HG02884 (cell line): ENCODE measurements at regions not wholly inside any gene's neighbourhood (a gene's known extent, or its start where the extent isn't known, plus 50 kb on each side); places are given as distances from the start of the nearest gene placed in this dataset.

Experiments
- ATAC-seq: cut with Tn5 transposase; IDR thresholded peaks from one replicate; pipeline ENCODE4 v1.9.1; 2021; ENCODE audit warnings: mild to moderate bottlenecking, moderate library complexity; ENCODE audit not compliant: unreplicated experiment

DNA sequence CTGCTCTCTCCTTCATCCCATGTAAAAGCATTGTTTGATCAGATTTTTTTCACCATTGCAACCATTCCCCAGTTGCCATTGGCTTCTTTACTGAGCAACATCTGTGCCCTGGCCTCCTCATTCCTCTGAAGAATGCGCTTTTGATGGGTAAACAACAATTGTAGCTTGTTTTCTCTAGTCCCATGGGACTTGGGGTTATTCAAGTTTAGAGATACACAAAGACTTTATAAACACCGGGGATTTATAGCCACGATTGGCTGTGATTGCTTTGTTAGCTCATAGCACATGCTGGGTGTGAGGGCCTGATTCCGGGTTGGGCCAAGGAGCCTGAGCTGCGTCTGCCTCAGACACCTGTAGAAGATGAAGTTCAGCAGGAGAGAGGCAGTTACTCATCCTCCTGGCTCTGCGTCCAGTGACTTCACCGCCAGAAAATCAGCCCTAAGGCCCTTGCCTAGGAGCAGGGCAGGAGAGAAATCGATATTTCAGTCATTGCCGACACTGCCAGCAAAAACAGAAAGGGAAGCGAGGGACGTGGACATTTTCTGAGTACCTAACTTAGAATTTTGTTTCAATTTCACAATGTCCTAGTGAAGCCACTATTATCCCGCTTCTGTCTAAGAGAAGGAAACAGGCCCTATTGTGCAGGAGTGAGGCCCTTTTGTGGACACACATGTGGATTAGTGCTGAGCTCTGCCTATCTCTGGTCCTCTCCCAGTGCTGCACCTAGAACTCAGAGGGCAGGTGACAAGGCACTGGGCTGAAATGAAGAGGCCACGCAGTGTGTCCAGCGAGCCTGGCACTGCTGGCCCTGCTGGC is 159.8 kb upstream of the USP24 start:
- no peak for ATAC-seq

DNA sequence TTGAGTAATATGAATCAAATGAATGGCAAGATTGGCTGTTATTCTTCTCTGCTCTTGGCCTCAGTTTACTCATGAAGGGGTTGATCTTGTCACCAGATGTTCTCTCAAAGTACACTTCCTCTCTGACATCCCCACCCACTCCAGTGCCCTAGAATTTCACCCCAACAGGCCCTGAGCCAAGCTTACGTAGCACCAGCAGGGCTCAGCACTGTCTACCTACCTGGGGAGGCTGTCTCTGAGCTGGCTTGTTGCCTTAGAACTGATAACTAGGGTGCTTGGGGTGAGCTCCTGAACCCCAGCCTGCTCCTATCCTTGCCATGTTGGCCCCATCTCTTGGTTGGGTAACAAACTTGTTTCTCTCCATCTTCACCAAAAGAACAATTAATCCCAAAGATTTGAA is 159.1 kb upstream of the USP24 start:
- ATAC-seq = no peak

DNA sequence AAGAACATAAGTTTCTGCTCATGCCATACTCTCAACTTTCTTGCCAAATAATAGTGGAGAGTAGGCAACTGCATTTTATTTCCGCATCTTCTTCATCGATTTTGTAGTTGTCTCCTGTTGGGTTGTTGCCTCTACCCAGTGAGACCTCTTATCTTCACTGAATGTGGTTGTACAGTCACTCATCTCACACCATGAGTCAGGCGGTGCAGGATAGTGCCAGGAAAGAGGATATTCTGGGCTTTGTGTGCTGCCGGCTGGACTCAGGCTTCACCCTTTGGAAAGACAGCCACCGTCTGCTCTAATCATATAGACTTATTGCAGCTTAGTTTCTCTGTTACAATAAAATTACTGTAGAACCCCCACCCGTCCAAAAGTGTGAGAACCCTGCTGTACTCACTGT is 154.3 kb upstream of the USP24 start:
- ATAC-seq = no peak

DNA sequence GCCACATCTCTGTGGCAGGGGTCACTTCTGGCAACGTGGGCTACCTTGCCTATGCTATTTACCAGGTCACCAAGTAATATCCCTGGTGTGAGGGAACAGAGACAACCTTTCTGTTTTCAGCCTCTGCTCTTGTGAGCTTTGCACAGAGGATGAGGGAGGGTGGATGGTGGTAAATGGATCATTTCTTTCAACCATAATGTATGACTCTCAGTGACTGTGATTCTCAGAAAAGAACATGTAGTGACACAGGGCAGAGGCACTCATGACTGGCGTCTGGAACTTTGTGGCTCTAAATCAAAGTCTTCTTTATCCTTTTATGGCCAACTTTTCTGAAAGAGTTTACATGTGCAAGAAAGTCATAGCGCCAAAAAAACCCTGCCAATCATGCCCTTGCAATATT is 153.5 kb upstream of the USP24 start:
- no peak for ATAC-seq

DNA sequence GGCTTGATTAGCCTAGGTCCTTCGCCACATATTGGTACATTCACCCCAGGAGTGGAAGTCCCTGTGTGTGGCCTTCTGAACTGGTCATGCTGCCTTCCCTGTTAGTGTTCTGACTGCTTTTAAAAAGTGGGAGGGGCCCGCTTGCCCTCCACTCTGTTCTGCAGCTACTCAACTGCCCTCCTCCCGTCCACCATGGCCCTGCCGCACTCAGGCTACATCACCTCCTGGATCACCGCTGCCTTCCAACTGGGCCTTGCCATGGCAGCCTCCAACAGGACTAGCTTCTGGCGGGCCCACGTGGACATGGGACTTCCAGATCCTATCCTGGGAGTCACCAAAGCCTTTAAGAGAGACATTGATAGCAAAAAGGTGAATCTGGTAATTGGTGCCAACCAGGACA is 152.1 kb upstream of the USP24 start:
- ATAC-seq = no peak

DNA sequence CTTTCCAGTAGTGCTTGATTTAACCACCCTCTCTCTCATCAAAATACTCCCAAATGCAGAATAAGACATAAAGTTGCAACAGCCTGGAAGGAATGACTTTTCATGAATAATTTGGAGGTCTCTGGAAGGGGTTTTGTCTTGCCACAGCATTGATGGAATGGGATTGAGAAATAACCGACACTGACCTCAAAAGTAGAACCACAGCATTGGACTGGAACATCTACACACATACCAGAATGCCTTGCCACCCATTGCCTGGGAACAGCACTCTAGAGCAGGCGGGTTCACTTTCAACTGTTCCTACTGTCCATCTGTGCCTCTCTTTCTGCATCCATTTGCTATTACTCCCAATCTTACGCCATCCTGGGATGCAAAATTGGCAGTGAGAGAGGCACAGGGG is 149.1 kb upstream of the USP24 start:
- ATAC-seq = no peak

DNA sequence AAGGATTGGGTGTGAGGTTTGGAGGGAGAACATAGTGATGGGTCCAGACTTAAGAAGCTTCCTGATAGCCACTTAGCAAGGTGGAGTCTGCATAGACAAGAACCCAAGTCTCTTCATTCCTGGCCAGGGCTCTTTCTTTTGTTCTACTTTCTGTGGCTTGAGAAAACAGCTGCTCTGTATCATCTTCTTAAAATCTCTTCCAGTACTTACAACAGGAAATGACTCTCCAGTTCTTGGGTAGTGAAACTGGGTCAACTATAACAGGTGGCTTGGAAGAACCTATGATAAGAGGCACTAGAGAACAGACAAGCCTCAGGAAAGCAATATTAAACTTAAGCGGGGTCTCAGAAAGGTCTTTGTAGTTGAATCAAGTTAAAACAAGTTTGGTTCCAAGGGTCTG is 148.1 kb upstream of the USP24 start:
- ATAC-seq = no peak

DNA sequence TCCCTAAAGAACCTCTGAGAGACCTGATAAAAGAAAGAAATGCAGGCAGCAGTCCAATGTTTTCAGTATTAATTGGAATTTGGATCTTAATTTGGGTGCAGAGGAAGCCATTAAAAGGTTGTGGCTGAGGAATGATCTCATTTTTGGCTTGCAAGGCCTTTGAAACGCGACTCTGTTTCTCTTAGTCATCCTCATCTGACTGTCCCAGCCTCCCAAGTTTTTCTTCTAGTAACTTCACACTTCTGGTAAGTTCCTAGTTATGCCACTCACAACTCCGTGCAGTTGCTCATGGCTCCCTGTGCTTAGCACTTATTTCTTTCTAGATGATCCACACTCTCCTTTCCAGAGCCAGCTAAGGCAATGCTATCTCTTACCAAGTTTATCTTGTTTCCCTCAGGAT is 147.4 kb upstream of the USP24 start:
- no peak for ATAC-seq

DNA sequence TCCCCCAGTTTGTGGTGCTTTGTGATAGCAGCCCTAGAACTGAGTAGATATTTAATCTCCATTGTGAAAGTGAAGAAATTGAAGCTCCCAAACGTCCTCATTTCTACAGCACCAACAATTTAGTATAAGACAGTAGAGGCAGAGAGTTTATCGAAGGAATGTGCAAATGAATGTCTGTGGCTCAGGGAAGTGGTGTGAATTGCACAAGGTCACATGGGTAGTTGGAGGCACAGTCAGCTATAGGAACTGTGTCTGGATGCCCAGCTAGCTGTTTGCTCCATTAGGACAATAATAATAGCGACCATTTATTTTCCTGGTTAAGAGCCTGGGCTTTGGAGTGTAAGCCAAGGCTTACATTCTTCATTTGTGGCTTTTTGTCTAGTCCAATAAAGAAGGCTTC is 144.4 kb upstream of the USP24 start:
- no peak for ATAC-seq

DNA sequence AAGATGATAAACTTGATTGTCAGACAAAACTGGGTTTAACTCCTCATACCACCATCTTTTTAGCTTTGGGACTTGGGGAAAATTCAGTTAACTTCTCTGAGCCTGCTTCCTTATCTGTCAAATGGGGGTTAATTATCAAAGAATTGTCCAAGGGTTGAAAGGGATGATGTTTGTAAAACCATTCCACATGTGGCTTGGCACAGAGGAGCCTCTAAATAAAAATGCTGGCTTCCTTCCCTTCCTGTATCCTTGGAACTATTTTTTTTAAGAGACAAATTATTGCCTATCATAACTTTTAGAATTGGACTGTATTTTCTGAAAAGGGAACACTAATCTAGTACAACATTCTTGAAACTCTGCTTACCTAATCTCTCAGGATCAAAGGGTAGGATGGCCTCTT is 143.4 kb upstream of the USP24 start:
- no peak for ATAC-seq

DNA sequence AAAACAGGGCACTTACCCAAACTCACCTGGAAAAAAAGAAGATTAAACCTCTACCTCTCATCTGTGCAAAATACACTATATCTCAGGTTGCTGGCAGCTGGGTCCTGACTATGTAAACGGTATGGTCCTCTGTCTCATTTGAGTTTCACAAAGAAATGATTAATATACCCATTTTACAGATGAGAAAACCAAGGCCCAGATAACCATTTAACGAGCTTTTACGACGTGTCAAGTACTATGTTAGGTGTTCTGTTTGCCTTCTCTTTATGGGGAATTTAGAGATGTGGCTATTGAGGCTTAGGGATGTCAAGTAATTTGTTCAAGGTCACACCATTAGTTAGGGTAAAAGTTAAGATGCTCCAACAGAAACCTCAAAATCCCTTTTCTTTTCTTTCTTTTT is 140.4 kb upstream of the USP24 start:
- ATAC-seq = no peak

DNA sequence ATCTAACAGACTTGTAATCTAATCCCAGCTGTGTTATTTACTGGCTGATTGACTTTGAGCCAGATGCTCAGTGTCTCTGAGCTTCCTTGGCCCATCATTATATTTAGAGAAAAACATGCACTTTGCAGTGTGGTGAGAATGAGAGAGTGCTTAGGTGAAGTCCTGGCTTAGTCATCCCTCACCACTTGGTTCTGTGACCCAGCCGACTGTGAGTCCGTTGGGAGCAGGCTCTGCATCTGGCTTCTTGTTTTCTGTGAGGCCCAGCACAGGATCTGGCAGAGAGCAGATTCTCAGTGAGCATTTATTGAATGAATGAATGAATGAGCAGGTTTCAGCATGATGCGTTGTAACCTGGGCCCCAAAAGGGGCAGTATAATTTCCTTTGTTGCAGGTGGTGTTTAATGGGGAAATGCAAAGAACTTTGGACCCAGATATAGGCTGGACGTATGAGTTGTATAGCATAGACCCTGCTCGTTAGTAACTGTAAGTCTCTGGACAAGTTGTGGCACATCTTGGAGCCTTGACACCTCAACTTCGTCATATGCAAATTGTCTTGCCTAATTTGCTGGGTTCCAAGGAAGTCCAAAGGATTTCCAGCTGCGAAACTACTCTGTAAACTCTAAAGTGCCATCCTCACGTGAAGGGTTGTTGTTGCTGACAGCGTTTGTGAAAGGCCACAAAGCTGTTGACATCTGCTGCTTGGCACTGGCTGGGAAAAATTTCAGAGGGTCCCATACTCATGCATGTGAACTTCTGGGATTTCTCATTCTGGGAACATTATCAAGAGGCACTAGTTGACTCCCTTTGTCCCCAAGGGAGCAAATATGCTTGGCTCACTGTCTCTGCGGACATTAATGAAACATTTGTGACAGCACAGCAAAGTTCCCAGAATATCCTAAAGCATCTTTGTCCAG is 138.8 kb upstream of the USP24 start:
- ATAC-seq = no peak

DNA sequence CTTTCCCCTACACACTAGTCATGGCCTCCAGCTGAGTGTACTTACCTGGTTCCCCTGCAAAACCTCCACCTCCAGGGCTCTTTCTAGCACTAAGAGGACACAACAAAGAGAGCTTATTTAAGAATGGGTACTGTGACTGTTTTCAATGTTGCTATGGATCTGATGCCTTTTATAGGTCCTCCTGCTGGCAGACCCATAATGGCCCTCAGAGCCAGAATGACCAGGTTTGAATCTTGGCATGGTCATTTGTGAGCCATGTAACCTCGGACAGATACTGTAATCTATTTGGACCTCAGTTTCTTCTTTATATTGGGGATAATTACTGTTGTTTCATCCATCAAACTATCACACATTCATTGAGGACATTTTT is 137.6 kb upstream of the USP24 start:
- ATAC-seq = no peak

DNA sequence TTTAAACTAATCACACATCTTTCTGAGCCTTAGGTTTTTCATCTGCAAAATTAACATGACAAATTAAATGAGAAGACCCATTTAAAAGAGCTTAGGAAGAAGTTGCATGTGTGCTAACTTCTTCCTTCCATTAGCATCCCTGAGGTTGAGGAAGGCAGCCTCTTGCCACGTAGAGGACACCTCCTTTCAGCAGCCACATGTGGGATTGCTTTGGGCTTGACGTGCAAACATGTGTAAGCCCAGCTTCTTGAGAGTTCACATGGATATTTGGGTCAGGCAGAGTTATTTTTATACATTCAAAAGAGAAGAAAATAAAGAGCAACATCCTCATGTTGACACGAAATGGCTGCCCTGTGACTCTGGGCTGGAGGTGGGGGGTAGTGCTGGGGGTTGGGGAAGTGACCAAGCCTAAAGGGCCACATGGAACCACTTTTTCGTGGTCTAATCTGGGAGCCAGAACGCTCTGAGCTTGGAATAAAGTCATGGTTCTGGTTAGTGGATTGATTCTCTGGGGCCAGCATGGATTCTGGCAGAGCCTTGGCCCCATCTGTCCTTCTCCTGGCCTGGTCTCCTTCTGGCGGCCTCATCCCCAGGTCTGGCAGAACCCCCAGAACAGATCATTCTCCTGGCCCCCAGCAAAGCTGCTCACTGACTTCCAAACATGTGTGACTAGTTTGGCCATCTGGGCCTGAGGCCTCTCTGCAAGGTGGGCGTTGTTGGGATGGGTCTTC is 137.1 kb upstream of the USP24 start:
- no peak for ATAC-seq

DNA sequence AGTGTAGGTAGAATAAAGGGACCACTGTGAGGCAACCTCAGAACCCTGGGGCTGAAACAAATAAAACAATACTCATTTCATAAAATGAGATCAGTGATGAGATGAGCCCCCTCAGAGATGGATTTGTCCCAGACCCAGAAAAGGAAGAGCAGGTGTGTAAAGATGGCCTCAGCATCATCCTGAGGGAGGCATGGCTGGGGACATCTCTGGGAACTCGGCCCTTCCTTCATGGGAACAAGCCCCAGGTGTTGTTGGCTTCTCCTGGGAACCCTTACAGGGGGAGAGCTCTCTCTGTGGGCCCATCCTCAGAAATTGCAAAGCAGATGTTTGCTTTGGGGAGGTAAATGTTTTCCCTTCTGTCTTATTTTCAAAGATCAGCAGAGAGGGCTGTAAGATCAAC is 133.2 kb upstream of the USP24 start:
- ATAC-seq = no peak

DNA sequence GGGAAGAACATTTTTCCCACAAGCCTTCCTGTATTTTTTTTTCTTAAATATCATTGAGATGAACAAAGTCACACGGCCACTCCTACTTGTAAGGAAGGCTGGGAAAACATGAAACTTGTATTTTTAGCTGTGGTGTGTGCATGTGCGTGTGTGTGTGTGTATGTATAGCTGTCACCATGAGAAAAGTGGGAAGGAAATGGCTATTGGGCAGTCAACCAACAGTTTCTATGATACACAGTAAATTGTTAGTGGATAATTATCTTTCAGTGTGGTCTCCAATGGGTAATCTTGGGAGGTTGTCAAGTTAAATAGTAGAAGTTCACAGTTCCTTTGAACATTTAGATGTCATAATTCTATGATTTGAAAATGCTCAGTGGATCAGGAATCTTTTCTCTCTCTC is 132.7 kb upstream of the USP24 start:
- no peak for ATAC-seq

DNA sequence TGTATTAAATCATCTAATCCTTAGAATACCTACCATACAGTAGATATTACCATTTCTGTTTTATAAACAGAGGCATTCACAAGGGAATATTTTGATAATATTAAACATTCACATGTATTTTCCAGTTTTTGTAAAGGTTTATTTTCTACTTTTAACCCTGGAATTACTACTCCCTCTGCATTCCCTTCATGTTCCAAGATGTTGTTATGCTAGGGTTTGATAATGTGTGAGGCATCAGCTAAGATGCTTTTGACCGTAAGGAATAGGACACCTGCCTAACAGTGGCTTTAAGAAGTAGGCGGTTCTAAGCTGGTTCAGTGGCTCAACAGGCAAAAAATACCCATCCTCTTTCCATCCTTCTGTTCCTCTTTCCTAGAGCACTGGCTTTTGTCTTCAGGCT is 131.9 kb upstream of the USP24 start:
- ATAC-seq = no peak

DNA sequence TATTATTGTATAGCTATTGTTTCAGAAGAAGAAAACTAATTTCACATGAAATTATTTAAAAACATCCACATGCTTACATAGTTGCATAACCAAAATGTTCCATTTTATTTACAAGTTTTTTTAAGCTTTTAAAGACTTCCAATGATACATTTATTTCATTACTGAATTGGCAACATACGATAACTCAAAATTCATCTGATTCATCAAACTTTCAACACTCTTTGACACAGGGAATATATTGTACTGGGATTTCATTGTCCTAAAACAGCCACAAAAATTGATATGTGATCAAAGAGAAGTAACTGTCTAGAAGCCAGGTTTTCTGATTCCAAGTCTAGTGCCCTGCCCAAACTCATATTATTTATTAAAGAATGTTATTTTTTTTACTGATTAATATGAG is 131.4 kb upstream of the USP24 start:
- ATAC-seq = no peak

DNA sequence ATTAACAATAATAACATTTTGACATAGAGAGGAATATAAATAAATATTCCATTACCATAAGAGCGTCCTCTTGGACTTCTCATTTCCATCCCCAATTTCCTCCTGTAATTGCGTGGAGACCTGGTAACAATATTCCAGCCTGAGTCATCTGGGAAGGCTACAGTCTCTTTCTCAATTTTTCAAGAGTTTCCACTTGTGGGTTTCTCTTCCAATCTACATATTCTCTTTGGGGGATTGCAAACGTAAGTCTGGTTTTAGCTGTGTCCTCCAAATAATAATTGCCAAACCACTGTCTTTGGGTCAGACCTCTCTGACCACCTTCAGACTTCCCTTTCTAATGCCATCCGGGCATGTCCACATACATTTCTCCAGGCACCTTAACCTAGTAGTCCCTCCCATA is 124.5 kb upstream of the USP24 start:
- no peak for ATAC-seq

DNA sequence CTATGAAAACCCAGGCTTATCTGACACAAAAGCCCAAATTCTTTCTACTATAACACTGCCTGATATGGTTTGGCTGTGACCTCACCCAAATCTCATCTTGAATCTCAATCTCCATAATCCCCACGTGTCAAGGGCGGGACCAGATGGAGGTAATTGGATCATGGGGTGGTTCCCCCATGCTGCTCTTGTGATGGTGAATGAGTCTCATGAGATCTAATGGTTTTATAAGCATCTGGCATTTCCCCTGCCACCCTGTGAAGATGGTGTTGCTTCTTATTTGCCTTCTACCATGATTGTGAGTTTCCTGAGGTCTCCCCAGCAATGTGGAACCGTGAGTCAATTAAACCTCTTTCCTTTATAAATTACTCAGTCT is 123.3 kb upstream of the USP24 start:
- no peak for ATAC-seq

DNA sequence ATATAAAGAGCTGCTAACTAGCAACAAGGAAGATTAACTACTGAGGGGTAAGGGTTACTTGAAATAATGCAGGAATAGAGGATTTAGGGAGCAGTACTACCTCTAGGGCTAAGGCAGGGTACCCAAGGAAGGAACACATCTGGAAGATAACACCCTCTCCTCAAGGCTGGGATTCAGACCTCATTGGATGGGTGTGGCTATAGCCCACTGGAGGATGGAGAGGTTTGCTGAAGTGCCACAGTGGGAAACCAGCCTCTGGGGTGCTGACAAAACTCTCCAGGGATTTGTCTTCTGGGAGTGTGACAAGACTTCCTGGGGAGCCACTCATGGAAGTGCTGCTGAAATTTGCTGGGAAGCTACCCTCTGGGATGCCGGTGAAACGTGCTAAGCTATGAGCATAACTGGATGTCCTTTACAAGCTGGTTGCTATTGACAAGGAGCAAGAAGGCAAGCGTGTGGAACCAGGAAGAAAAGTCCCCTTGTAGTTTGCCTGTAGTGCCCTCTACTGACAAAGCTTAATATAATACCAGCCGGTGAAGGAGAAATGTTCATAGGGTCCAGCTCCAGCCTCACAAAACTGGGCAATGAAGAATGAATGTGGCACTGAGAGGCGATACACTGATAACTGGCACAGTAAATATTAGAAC is 122.8 kb upstream of the USP24 start:
- peak; percentile 81 for ATAC-seq
